SH-SY5Y (cell line): ENCODE measurements at regions not wholly inside any gene's neighbourhood (a gene's known extent, or its start where the extent isn't known, plus 50 kb on each side); places are given as distances from the start of the nearest gene placed in this dataset.

ENCODE experiments used
- GATA2 ChIP-seq: IDR thresholded peaks from 2 replicates; pipeline ENCODE4 v1.6.1; 2011; ENCODE audit warnings: mild to moderate bottlenecking, low read depth, low read length
- GATA3 ChIP-seq: IDR thresholded peaks from 2 replicates; pipeline ENCODE4 v1.6.1; 2011; ENCODE audit warnings: low read depth, mild to moderate bottlenecking, low read length, moderate library complexity

DNA sequence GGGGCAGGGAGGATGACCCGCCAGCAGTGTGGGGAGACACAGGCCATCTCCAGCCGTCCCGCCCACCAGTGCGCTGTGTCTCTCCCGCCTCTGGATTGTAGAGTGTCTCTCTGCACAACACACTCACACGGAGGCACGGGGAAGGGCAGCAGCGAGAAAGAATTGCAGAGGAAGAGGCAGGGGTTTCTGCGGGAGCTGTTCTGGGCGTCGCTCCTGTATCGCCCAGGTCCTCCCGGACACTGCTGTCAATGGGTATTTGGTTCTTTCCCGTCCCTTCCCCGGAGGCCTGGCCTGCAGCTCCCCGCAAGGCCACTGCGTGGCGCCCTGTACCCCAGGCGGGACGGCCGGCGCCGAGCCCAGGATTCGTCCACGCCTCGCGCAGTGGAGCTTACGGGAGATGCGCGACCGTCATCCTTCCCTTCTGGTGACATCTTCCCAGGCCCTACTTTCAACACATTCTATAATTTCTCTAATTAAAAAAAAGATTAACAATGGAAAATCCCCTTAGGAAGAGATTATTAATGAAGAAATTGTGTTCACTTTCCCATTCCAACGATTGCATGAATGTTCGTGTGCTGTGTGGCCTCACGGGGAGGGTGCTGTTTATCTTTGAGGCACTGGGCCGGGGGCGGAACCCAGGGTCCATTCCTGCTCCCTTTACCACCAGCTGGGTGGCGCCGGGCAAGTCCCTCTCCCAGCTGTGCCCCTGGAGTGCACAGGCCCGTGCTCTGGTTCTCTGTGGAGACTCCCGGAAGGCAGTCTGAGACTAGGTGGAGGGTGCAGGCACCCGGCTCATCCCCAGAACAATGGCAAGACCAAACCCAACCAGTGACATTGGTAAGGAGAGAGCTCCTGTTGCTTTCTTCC lies 95.7 kb downstream of the CPZ start:
- TF ChIP-seq GATA3 (no peak), GATA2 (no peak)

DNA sequence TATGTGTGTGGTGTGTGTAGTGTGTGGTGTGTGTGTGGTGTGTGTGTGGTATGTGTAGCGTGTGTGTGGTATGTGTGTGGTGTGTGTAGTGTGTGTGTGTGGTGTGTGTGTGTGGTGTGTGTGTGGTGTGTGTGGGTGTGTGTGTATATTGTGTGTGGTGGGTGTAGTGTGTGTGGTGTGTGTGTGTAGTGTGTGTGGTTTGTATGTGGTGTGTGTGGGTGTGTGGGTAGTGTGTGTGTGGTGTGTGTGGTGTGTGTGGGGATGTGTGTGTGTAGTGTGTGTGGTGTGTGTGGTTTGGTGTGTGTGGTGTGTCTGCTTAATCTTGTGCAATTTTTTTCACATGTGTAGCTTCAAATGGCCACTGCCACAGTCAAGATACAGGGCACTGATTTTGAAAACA lies 94.5 kb downstream of the CPZ start:
- TF ChIP-seq GATA2 (no peak), GATA3 (no peak)

DNA sequence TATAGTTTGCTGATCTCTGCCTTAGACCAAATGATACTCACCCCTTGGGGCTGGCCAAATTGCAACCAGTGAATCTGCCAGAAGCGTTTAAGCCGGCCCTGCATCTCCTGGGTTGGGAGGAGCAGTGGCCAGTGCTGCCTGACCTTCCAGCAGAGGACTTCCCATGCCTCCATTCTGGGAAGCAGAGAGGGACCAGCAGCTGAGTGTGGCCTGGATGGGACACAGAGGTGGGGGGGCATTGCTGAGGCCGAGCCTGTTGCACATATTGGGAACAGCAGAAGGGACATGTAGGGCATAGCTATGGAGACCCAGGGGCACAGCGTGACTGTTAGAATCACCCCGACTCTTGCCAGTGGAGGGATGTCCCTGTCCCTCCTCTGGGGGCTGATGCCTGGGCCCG lies 93.3 kb downstream of the CPZ start:
- TF ChIP-seq GATA2, result no peak
- TF ChIP-seq GATA3, result no peak

DNA sequence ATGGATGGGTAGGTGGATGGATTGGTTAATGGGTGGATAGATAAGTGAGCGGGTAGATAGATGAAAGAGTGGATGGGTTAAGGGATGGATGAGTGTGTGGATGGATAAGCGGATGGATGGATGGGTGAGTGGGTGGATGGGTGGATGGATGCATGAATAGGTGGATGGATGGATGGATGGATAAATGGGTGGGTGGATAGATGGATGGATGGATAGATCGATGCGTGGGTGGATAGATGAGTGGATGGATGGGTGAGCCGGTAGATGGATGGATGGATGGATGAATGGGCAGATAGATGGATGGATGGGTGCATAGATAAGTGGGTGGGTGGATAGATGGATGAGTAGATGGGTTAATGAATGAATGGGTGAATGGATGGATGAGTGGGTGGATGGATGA lies 90.9 kb downstream of the CPZ start:
- TF ChIP-seq GATA3 (no peak), GATA2 (no peak)

DNA sequence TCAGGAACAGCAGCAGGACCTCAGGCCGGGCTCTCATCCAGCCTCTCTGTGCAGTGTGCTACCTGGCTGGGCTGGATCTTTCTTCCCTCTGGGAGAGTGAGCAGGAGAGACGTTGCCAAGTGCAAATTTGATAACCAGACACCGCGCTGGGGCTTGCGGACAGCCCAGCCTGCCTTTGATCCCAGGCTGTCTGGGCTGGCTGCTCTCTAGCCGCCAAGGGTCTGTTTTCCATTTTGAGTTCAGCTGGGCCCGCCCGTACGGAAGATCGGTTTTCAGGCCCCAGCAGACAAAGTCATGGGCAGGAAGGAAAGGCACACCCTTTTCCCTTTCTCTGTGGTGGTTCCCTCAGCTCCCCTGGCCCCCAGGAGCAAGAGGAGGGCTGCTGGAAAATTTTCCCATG lies 90.2 kb downstream of the CPZ start:
- no peak for TF ChIP-seq GATA2
- TF ChIP-seq GATA3, result no peak

DNA sequence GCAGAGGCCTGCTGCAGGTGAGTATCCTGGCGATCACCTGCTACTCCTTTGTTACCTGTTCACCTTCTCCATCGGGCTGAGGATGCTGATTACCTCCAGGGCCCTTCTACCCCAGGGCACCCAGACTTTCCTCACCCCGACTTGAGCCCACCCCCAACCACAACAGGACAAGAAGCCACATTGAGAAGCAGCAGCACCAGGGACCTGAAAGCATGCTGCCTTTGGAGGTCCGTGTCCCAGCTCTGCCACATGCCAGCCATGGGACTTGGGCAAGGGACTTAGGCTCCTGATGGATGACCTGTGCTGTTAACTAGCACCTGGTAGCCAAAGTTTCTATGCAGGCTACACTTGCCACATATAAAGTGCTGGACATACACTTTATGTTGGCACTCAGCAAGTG lies 89.7 kb downstream of the CPZ start:
- no peak for TF ChIP-seq GATA3
- no peak for TF ChIP-seq GATA2

DNA sequence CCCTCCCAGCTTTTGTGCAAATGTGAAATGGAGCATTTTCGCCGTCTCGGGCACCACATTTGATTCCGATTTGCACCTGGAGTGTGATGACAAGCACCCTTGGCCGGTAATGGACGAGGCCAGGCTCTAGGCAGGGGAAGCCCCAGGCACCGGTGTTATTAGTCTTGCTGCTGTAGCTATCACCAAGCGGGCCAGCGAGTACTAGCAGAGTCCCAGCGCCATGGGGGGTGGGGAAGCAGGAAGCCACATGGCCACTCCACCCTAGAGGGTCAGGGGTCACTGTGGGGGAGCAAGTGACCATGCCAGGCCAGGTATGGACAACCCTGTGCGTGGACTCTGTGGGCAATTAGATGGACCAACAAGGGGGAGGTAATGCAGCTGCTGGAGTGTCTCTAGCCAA lies 88.8 kb downstream of the CPZ start:
- TF ChIP-seq GATA3 (no peak), GATA2 (no peak)

DNA sequence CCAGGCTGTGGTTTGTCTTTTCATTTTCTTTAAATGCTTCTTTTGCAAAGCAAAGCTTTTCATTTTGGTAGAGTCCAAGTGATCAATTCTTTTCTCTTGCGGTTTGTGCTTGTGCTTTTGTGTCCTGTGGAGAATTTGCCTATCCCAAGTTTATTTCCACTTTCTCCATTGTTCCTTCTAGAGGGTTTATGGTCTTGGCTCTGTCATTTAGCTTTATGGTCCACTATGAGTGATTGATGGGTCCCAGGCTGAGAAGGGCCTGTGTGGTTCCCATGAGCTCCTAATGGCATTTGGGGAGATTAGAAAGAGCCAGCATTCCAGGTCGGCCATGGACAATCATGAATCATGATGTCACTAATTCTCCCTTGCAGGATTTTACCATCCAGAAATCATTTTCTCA lies 86.5 kb downstream of the CPZ start:
- TF ChIP-seq GATA3 (no peak), GATA2 (no peak)

DNA sequence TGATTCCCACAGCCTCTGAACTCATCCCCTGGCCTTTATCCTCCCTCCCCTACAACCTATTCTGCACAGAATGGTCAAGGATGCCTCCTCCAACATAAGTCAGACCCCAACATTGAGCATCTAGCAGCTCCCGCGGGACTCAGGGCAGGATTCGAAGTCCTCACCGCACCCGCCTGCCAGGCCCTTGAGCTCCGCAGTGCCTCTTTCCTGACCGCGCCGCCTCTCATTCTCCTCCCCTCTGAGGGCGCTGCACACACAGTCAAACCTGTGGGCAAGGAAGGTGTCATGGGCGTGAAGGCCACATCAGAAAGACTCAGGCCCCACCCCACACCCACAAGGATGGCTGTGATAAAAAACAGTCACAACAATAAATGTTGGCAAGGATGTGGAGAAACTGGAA lies 84.1 kb downstream of the CPZ start:
- TF ChIP-seq GATA3 (no peak), GATA2 (no peak)

DNA sequence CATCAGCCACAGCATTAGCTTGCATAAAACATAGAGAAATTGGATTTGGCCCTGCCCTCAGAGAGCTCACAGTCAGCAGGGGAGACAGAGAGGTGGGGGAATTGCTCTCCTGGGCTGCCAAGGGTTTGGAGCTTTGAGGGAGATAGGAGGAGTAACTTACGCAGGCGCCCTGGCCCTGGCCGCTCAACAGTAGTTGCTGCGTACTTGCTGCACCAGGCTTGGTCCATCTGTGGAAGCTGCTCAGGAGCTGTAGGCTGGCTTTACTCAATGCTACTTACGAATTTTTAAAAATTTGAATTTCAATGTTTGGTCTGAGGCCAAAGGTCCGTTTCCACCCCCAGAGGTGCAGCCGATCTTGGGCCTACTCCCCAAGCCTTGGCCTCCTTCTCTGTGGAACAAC lies 83.3 kb downstream of the CPZ start:
- TF ChIP-seq GATA3 (no peak), GATA2 (no peak)

DNA sequence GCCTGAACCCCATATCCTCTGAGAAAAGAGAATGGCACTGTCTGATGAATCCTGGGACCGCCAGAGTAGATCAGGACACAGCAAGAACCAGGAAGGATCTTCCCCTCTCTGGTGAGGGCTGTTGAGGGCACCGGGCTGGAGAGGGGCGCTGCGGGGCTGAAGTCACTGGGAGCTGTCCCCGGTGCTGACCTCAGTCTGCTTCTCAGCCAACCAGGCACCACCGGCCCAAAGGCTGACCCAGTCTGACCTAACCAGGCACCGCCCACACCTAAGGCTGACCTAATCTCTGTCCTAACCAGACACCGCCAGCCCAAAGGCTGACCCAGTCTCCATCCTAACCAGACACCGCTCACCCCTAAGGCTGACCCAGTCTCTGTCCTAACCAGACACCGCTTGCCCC lies 82.8 kb downstream of the CPZ start:
- TF ChIP-seq GATA3 (no peak), GATA2 (no peak)

DNA sequence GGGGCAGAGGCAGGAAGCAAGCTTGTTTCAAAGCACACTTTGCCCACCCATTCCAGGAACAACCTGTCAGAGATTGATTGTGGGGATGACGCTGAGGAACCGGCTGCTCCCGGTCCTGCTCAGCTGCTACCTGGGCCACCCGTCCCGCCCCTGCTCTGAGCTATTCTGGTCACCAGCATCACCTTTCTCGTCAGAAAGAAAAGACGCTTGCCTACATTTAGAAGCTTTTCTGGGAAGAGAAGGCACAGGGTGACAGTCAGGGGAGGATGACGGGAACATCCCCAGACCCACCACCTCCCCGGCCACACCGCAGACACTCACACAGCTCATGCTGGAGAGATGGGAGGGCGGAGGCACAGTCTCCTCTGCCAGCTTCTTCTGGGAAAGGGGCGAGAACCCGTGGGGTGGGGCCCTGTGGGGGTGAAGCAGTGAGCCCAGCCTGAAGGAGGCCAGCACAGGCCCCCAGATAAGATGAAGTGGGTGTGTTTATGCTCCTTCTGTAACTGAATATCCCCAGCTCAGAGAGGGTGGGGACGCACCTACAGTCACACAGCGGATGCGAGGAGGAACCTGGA lies 81.8 kb downstream of the CPZ start:
- TF ChIP-seq GATA3 (no peak), GATA2 (no peak)

DNA sequence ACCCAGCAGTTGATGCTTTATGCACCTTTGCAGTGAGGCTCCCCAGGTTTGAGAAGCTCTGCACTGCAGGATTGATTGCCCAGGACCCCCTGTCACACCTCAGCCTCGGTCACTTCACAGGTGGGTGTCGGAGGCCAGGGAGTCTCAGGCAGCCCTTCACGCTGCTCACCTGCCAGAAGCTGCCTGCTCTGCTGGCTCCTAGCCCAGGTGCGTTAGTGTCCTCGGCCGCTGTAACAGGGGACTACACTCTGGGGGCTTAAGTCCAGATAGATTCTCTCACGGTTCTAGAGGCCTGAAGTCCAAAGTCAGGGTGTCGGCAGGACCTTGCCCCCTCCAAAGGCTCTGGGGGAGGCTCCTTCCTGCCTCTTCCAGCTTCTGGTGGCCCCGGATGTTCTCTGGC lies 79.9 kb downstream of the CPZ start:
- no peak for TF ChIP-seq GATA2
- TF ChIP-seq GATA3, result no peak

DNA sequence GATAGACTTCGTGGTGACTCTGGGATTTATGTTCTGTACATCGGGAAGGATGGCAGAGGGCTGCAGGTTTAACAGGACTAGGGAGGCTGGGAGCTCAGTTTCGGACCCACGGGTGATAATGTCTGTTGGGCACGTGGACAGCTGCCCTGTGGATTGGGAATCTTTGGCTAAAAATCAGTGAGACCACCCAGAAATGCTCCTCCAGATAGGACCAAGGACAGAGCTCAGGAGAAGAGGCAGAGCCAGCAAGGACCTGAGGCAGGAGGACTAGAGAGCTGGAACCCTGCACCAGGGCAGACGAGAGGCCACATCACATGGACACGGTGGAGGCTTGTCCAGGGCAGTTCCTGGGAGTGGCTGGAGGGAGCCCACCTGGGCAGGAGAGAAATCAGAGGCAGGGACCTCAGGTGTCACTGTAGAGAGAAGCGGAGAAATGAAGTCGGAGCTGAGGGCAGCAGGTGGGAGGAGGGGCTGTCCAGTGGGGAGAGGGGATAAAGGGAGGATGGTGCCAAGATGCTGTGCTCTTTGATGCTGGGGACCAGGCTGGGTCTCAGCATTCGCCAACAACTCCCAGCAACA lies 79.2 kb downstream of the CPZ start:
- TF ChIP-seq GATA2 (no peak), GATA3 (no peak)
